HG03139 (cell line): ENCODE measurements at regions not wholly inside any gene's neighbourhood (a gene's known extent, or its start where the extent isn't known, plus 50 kb on each side); places are given as distances from the start of the nearest gene placed in this dataset.

ENCODE experiments used
- ATAC-seq: cut with Tn5 transposase; IDR thresholded peaks from one replicate; pipeline ENCODE4 v1.9.1; 2021; ENCODE audit not compliant: unreplicated experiment

- ATAC-seq = no peak
These were observed 1101.7 kb upstream of the GHITM start for GRCh38 chr10:83037653-83038052.

GRCh38 chr10:83038631-83039030, 1100.7 kb upstream of the GHITM start:
- no peak for ATAC-seq

GRCh38 chr10:83045731-83046130, 1093.6 kb upstream of the GHITM start:
- ATAC-seq = no peak

- ATAC-seq = no peak
These were observed 1088.5 kb upstream of the GHITM start for GRCh38 chr10:83050815-83051214.

GRCh38 chr10:83062871-83063270, 1076.4 kb upstream of the GHITM start:
- ATAC-seq = no peak

GRCh38 chr10:83073472-83073871, 1065.8 kb upstream of the GHITM start:
- no peak for ATAC-seq

- ATAC-seq = no peak
These were observed 1064.1 kb upstream of the GHITM start for GRCh38 chr10:83075016-83075814.

GRCh38 chr10:83075815-83076355, 1063.4 kb upstream of the GHITM start:
- ATAC-seq = no peak

GRCh38 chr10:83076443-83076842, 1062.9 kb upstream of the GHITM start:
- ATAC-seq = no peak

GRCh38 chr10:83078160-83078559, 1061.1 kb upstream of the GHITM start:
- no peak for ATAC-seq

GRCh38 chr10:83078645-83079044, 1060.7 kb upstream of the GHITM start:
- ATAC-seq = no peak

GRCh38 chr10:83083831-83084230, 1055.5 kb upstream of the GHITM start:
- no peak for ATAC-seq

GRCh38 chr10:83089335-83089734, 1050.0 kb upstream of the GHITM start:
- no peak for ATAC-seq

- ATAC-seq = no peak
These were observed 1034.7 kb upstream of the GHITM start for GRCh38 chr10:83104616-83105015.

- ATAC-seq = no peak
These were observed 1030.6 kb upstream of the GHITM start for GRCh38 chr10:83108565-83109333.

- no peak for ATAC-seq
These were observed 1020.0 kb upstream of the GHITM start for GRCh38 chr10:83119346-83119745.

- no peak for ATAC-seq
These were observed 1017.0 kb upstream of the GHITM start for GRCh38 chr10:83122336-83122735.

- no peak for ATAC-seq
These were observed 1011.2 kb upstream of the GHITM start for GRCh38 chr10:83127942-83128575.

- no peak for ATAC-seq
These were observed 998.5 kb upstream of the GHITM start for GRCh38 chr10:83140811-83141210.

GRCh38 chr10:83142074-83142563, 997.2 kb upstream of the GHITM start:
- ATAC-seq = no peak

GRCh38 chr10:83144461-83144860, 994.8 kb upstream of the GHITM start:
- ATAC-seq = no peak
